Breast epithelium (tissue), 4 donors: ENCODE measurements at regions not wholly inside any gene's neighbourhood (a gene's known extent, or its start where the extent isn't known, plus 50 kb on each side); places are given as distances from the start of the nearest gene placed in this dataset.
"Not testable (repeated sequence)": the region's sequence is repeated elsewhere in the genome, so short reads cannot be mapped to it uniquely, and the experiment has no call there.

Source experiments
- DNase-seq, 2 donors: peaks; one replicate each; pipeline ENCODE4 v3.0.0-alpha.2; 2019; ENCODE audit warnings: low spot score in 2 of 2
- H3K27ac ChIP-seq, 2 donors: fragments of 200-600 bp; sonication (generic) in 1 of 2; one replicate each; pipeline ENCODE4 v1.5.1; 2016 to 2019; ENCODE audit warnings: mild to moderate bottlenecking in 1 of 2
- H3K27me3 ChIP-seq, 2 donors: fragments of 200-600 bp; sonication (generic) in 1 of 2; one replicate each; pipeline versions ENCODE4 v1.5.1 to v1.6.0; 2017 to 2019; ENCODE audit warnings: control low read depth in 1 of 2, mild to moderate bottlenecking in 1 of 2
- H3K36me3 ChIP-seq: fragments of 200-600 bp; one replicate; pipeline ENCODE4 v1.5.1; 2019
- H3K4me1 ChIP-seq, 2 donors: fragments of 200-600 bp; sonication (generic); one replicate each; pipeline ENCODE4 v1.5.1; 2016 to 2019; ENCODE audit warnings: control low read depth in 1 of 2
- H3K4me3 ChIP-seq, 3 donors: fragments of 200-600 bp; sonication (generic); 1 replicate in 2 of 3; 2 replicates in 1 of 3; pipeline ENCODE4 v1.5.1; 2016 to 2019; ENCODE audit warnings: mild to moderate bottlenecking in 3 of 3, moderate library complexity in 2 of 3
- H3K9me3 ChIP-seq, 2 donors: fragments of 200-600 bp; sonication (generic) in 1 of 2; one replicate each; pipeline ENCODE4 v1.5.1; 2016 to 2019; ENCODE audit warnings: control low read depth in 1 of 2
- POLR2A ChIP-seq: fragments of 450-650 bp; IDR thresholded peaks from one replicate; pipeline ENCODE4 v1.6.1; 2016; ENCODE audit warnings: antibody characterized with exemption, mild to moderate bottlenecking, moderate library complexity
- POLR2AphosphoS5 ChIP-seq, 3 donors: sonication (generic); formaldehyde crosslinking; IDR thresholded peaks; one replicate each; pipeline ENCODE4 v1.6.1; 2017; ENCODE audit warnings: antibody characterized with exemption in 3 of 3
- intact Hi-C: fragments of 100-400 bp; cut with DNase I; formaldehyde crosslinking; loops from one replicate; pipeline ENCODE4 v1.15.1; 2023; ENCODE audit warnings: low total_unique reads
- TF ChIP-seq, protein P1 (sequence below), 3 donors: fragments of 450-650 bp; IDR thresholded peaks; one replicate each; pipeline ENCODE4 v1.5.1; 2016 to 2017; ENCODE audit warnings: antibody characterized with exemption in 3 of 3, mild to moderate bottlenecking in 3 of 3, moderate library complexity in 3 of 3

DNA sequence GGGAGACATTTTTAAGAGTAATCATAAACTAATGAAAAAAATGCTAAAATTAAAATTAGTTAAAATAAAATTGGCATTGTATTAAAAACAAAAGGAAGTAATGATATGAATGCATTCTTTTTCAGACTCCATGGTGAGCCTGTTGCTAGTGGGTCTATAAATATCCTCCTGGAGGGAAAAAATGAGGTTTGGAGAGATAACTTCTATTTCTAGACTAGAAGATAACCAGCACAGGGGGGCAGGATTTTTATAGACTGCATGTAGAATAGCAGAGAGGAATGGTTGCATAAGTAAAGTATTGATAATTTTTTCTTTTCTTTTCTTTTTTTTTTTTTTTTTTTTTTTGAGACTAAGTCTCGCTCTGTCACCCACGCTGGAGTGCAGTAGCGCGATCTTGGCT is 835.8 kb upstream of the VRK2 start:
- Histone ChIP-seq H3K9me3 (peaks cover 0 to 5% of the 10 kb centered on the region in 2 donors), H3K4me1 (no peaks in the 10 kb centered on the region), H3K27ac (no peak overlapping the region), H3K4me3 (no peak overlapping the region), H3K36me3 (no peaks in the 10 kb centered on the region), H3K27me3 (no peaks in the 10 kb centered on the region)
- TF ChIP-seq, protein P1, sequence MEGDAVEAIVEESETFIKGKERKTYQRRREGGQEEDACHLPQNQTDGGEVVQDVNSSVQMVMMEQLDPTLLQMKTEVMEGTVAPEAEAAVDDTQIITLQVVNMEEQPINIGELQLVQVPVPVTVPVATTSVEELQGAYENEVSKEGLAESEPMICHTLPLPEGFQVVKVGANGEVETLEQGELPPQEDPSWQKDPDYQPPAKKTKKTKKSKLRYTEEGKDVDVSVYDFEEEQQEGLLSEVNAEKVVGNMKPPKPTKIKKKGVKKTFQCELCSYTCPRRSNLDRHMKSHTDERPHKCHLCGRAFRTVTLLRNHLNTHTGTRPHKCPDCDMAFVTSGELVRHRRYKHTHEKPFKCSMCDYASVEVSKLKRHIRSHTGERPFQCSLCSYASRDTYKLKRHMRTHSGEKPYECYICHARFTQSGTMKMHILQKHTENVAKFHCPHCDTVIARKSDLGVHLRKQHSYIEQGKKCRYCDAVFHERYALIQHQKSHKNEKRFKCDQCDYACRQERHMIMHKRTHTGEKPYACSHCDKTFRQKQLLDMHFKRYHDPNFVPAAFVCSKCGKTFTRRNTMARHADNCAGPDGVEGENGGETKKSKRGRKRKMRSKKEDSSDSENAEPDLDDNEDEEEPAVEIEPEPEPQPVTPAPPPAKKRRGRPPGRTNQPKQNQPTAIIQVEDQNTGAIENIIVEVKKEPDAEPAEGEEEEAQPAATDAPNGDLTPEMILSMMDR (IDR thresholded peaks at IDR 0.05): no peak
- TF ChIP-seq POLR2A (no peak), POLR2AphosphoS5 (IDR thresholded peaks at IDR 0.05) (no peak)
- intact Hi-C loops: no loop called here
- DNase-seq: no peak

DNA sequence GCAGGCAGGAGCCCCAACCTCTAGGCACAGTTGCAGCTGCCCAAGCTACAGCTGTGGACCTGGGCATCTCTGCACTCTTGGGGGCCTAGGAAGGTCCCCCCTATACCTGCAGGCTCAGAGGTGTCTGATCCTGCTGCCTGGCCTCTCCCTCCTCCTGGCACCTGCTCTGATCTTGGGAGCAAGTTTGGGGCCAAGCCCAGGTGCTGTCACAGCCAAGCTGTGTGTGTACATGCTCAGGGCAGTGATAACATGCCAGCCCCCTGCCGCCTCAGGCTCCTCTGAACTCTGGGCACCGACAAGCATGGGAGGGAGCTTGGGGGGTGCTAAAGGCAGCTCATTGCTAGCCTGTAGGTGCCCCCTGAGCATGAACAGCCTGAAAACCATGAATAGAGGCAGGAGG is 829.6 kb upstream of the VRK2 start:
- H3K9me3 ChIP-seq: peaks cover 23 to 34% of the 10 kb centered on the region in 2 donors
- TF ChIP-seq POLR2A (no peak), POLR2AphosphoS5 (IDR thresholded peaks at IDR 0.05) (no peak)
- TF ChIP-seq, protein P1 (IDR thresholded peaks at IDR 0.05): no peak
- intact Hi-C loops: no loop called here
- no peaks in the 10 kb centered on the region for H3K36me3 ChIP-seq
- no peaks in the 10 kb centered on the region for H3K27me3 ChIP-seq
- H3K27ac ChIP-seq: no peak overlapping the region
- DNase-seq: no peak
- H3K4me1 ChIP-seq: no peaks in the 10 kb centered on the region
- no peak overlapping the region for H3K4me3 ChIP-seq

DNA sequence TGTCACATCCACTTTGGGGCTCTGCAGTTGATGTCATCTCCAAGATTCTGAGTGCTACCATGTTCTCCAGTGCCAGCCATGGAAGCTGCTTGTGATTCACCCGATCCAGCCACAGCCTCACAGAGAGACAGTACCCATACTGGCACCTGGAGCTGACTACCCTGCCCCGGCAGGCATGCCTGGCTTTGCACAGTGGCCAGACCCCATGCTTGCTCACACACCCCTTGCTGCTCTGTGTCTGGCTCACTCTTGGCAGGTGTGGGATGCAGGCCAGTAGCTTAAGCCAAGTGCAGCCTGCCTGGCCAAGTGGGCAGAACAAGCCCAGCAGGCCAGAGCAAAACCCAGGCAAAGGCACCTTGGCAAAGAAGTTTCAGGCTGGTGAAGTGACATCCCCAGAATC is 828.4 kb upstream of the VRK2 start:
- intact Hi-C loops: no loop called here
- TF ChIP-seq, protein P1 (IDR thresholded peaks at IDR 0.05): no peak
- H3K9me3 ChIP-seq: peaks cover 23 to 34% of the 10 kb centered on the region in 2 donors
- no peak overlapping the region for H3K4me3 ChIP-seq
- no peak for DNase-seq
- no peak overlapping the region for H3K27ac ChIP-seq
- H3K4me1 ChIP-seq: no peaks in the 10 kb centered on the region
- no peaks in the 10 kb centered on the region for H3K27me3 ChIP-seq
- H3K36me3 ChIP-seq: no peaks in the 10 kb centered on the region

DNA sequence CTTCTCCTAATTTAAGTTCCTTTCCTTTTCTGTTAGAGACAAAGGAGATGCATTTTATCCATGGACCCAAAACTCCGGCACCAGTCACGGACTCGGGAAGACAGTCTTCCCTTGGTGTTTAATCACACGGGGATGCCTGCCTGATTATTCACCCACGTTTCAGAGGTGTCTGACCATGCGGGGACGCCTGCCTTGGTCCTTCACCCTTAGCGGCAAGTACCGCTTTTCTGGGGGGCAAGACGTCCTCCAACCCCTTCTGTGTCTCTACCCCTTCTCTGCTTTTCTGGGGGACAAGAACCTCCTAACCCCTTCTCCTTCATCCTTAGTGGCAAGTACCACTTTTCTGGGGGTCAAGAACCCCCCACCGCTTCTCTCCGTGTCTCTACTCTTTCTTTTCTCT is 816.9 kb upstream of the VRK2 start:
- H3K27ac ChIP-seq, H3K36me3 ChIP-seq, intact Hi-C loops, DNase-seq, H3K4me3 ChIP-seq, H3K4me1 ChIP-seq, H3K9me3 ChIP-seq, H3K27me3 ChIP-seq: not testable (repeated sequence)

DNA sequence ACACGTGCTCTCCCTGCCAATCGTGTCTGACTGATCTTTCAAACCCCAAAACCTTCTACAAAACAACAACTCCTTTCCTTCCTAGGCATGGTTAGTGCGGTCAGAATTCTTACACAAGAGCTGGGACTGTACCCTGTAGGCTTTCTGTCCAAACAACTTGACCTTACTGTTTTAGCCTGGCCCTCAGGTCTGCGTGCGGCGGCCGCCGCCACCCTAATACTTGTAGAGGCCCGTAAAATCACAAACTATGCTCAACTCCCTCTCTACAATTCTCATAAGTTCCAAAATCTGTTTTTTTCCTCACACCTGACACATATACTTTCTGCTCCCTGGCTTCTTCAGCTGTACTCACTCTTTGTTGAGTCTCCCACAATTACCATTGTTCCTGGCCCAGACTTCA is 814.3 kb upstream of the VRK2 start:
- H3K36me3 ChIP-seq, DNase-seq, H3K27me3 ChIP-seq, H3K4me3 ChIP-seq, intact Hi-C loops, H3K4me1 ChIP-seq, H3K27ac ChIP-seq, H3K9me3 ChIP-seq: not testable (repeated sequence)

DNA sequence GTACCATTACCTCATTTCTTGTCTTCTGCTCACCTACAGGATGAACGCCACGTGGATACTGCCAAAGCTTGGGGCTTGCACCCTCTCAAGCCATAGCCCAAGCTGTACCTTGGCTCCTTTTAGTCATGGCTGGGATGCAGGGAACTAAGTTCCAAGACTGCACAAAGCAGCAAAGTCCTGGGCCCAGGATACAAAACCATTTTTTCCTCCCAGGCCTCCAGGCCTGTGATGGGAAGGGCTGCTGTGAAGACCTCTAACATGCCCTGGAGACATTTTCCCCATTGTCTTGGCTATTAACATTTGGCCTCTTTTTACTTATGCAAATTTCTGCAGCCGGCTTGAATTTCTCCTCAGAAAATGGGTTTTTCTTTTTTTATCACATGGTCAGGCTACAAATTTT is 795.1 kb upstream of the VRK2 start:
- H3K27ac ChIP-seq, intact Hi-C loops, DNase-seq, H3K4me1 ChIP-seq, H3K4me3 ChIP-seq, H3K36me3 ChIP-seq, H3K27me3 ChIP-seq: not testable (repeated sequence)
- peaks cover 20 to 32% of the 10 kb centered on the region in 2 donors for H3K9me3 ChIP-seq

DNA sequence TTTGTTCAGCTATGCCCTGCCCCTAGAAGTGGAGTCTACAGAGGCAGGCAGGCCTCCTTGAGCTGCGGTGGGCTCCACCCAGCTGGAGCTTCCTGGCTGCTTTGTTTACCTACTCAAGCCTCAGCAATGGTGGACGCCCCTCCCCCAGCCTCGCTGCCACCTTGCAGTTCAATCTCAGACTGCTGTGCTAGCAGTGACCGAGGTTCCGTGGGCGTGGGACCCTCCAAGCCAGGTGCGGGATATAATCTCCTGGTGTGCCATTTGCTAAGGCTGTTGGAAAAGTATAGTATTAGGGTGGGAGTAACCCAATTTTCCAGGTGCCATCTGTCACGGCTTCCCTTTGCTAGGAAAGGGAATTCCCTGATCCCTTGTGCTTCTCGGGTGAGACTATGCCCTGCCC is 770.2 kb upstream of the VRK2 start:
- intact Hi-C loops, H3K27me3 ChIP-seq, H3K36me3 ChIP-seq, DNase-seq, H3K4me3 ChIP-seq, H3K27ac ChIP-seq, H3K4me1 ChIP-seq: not testable (repeated sequence)
- peaks cover 6 to 19% of the 10 kb centered on the region in 2 donors for H3K9me3 ChIP-seq
